ENCODE measurements at regions not wholly inside any gene's neighbourhood (a gene's known extent, or its start where the extent isn't known, plus 50 kb on each side); places are given as distances from the start of the nearest gene placed in this dataset.

GRCh38 chr9:33742519-33742918 is 52.8 kb upstream of the PRSS3 start:
- no peak overlapping the region for H3K27ac ChIP-seq
- DNase-seq (no peak), ATAC-seq (no peak)
- H3K4me1 ChIP-seq, result no peaks in the 10 kb centered on the region
- no peaks in the 10 kb centered on the region for H3K27me3 ChIP-seq
- H3K9me3 ChIP-seq, result peaks cover 0 to 7% of the 10 kb centered on the region in 2 donors
- intact Hi-C loops (cut with DNase I), result no loop called here
- H3K4me3 ChIP-seq, result no peak overlapping the region
- H3K36me3 ChIP-seq, result no peaks in the 10 kb centered on the region
- no peak for TF ChIP-seq CTCF (IDR thresholded peaks at IDR 0.05)

Measured in left lung (tissue), 4 donors.